ENCODE measurements at regions not wholly inside any gene's neighbourhood (a gene's known extent, or its start where the extent isn't known, plus 50 kb on each side); places are given as distances from the start of the nearest gene placed in this dataset.

DNA sequence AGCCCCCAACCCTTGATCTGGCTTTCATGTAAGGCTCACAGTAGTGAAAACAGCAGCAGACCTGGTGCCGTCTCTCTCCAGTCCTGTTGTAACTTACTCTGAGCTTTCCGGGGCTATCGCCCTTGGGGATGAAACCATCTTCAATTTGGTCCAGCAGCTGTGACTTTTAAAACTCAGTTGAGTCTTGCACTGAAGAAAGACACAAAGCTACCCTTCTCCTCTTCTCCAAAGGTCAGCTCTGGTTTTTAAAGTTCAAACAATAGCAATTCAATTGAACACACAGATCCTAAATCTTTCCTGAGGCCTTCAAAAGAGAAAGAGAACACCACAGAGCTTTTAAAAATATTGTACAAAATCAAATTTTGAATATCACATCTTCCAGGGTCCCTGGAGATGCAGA is 83.5 kb downstream of the SNX5 start:
- TF ChIP-seq EP300 (IDR thresholded peaks at IDR 0.05) (no peak), POLR2AphosphoS5 (IDR thresholded peaks at IDR 0.05) (no peak), CTCF (IDR thresholded peaks at IDR 0.05) (no peak)

Measured in suprapubic skin (tissue), 4 donors.